ENCODE measurements at regions not wholly inside any gene's neighbourhood (a gene's known extent, or its start where the extent isn't known, plus 50 kb on each side); places are given as distances from the start of the nearest gene placed in this dataset.
"Not testable (repeated sequence)": the region's sequence is repeated elsewhere in the genome, so short reads cannot be mapped to it uniquely, and the experiment has no call there.

GRCh38 chr13:27341616-27342015 is 71.0 kb downstream of the RASL11A start:
- TF ChIP-seq CTCF (IDR thresholded peaks at IDR 0.05): no peak
- no peak for DNase-seq (ENCODE audit: low spot score)
- no peak overlapping the region for H3K27ac ChIP-seq
- H3K4me3 ChIP-seq: no peak overlapping the region

- no peak for DNase-seq (ENCODE audit: low spot score)
- H3K4me3 ChIP-seq: no peak overlapping the region
- no peak for TF ChIP-seq CTCF (IDR thresholded peaks at IDR 0.05)
- H3K27ac ChIP-seq: no peak overlapping the region
Observed at GRCh38 chr13:27347211-27347772, 76.7 kb downstream of the RASL11A start.

GRCh38 chr13:27348461-27348860 is 76.0 kb upstream of the GTF3A start:
- H3K4me3 ChIP-seq: no peak overlapping the region
- H3K27ac ChIP-seq: no peak overlapping the region
- DNase-seq (ENCODE audit: low spot score): no peak
- no peak for TF ChIP-seq CTCF (IDR thresholded peaks at IDR 0.05)

- H3K27ac ChIP-seq: no peak overlapping the region
- no peak for DNase-seq (ENCODE audit: low spot score)
- TF ChIP-seq CTCF (IDR thresholded peaks at IDR 0.05): no peak
- no peak overlapping the region for H3K4me3 ChIP-seq
Observed at GRCh38 chr13:27349458-27349857, 75.0 kb upstream of the GTF3A start.

GRCh38 chr13:27350825-27351224 is 73.6 kb upstream of the GTF3A start:
- H3K27ac ChIP-seq; H3K4me3 ChIP-seq; DNase-seq (ENCODE audit: low spot score): not testable (repeated sequence)

GRCh38 chr13:27352698-27353097 is 71.7 kb upstream of the GTF3A start:
- Histone ChIP-seq H3K4me3 (no peak overlapping the region), H3K27ac (no peak overlapping the region)
- no peak for TF ChIP-seq CTCF (IDR thresholded peaks at IDR 0.05)
- no peak for DNase-seq (ENCODE audit: low spot score)

- TF ChIP-seq CTCF (IDR thresholded peaks at IDR 0.05): no peak
- DNase-seq (ENCODE audit: low spot score): no peak
- no peak overlapping the region for H3K27ac ChIP-seq
- no peak overlapping the region for H3K4me3 ChIP-seq
Observed at GRCh38 chr13:27353166-27353583, 71.2 kb upstream of the GTF3A start.

GRCh38 chr13:27353708-27354107 is 70.7 kb upstream of the GTF3A start:
- Histone ChIP-seq H3K4me3 (no peak overlapping the region), H3K27ac (no peak overlapping the region)
- no peak for DNase-seq (ENCODE audit: low spot score)
- TF ChIP-seq CTCF (IDR thresholded peaks at IDR 0.05): no peak

All from coronary artery (tissue), 2 donors.